PFSK-1 (cell line): ENCODE measurements at regions not wholly inside any gene's neighbourhood (a gene's known extent, or its start where the extent isn't known, plus 50 kb on each side); places are given as distances from the start of the nearest gene placed in this dataset.

Experiments used
- FOXP2 ChIP-seq: optimal IDR thresholded peaks from 2 replicates; pipeline ENCODE3; 2011; ENCODE audit warnings: borderline replicate concordance, control low read depth, inconsistent platforms; ENCODE audit not compliant: insufficient read depth; ENCODE audit errors: extremely low read length, extremely low read depth
- POLR2AphosphoS5 ChIP-seq: IDR thresholded peaks from 2 replicates; pipeline ENCODE4 v1.6.1; 2012; ENCODE audit warnings: low read depth, mild to moderate bottlenecking, control low read depth, low read length, moderate library complexity
- REST ChIP-seq, 2 experiments: IDR thresholded peaks; 2 replicates each; pipeline versions ENCODE4 v1.6.1 to v1.8.0; 2011 to 2012; ENCODE audit warnings: low read depth in 2 of 2, low read length in 2 of 2, control low read depth in 1 of 2, inconsistent platforms in 1 of 2, mild to moderate bottlenecking in 1 of 2, moderate library complexity in 1 of 2; ENCODE audit not compliant: insufficient read depth in 1 of 2
- SIN3A ChIP-seq: IDR thresholded peaks from 2 replicates; pipeline ENCODE4 v1.6.1; 2012; ENCODE audit warnings: mild to moderate bottlenecking, low read length, moderate library complexity, borderline replicate concordance; ENCODE audit not compliant: insufficient read depth
- TAF1 ChIP-seq: IDR thresholded peaks from 2 replicates; pipeline ENCODE4 v1.6.1; 2012; ENCODE audit warnings: low read length, control low read depth, borderline replicate concordance; ENCODE audit not compliant: insufficient read depth

- TF ChIP-seq POLR2AphosphoS5 (no peak), TAF1 (no peak), FOXP2 (no peak)
These were observed 1881.7 kb downstream of the PCDH7 start for GRCh38 chr4:32601848-32602247.

- TF ChIP-seq TAF1 (no peak), REST (IDR thresholded peaks at IDR 0.05; ENCODE audit: insufficient read depth in 1 of 2, low read depth in 2 of 2, low read length in 2 of 2) (no peak), FOXP2 (no peak), POLR2AphosphoS5 (no peak), SIN3A (no peak)
These were observed 1887.8 kb downstream of the PCDH7 start for GRCh38 chr4:32607978-32608377.

- no peak for TF ChIP-seq TAF1
- TF ChIP-seq FOXP2 = no peak
- TF ChIP-seq POLR2AphosphoS5 = no peak
- no peak for TF ChIP-seq REST (IDR thresholded peaks at IDR 0.05; ENCODE audit: insufficient read depth in 1 of 2, low read depth in 2 of 2, low read length in 2 of 2)
- no peak for TF ChIP-seq SIN3A
These were observed 1904.9 kb downstream of the PCDH7 start for GRCh38 chr4:32624943-32625603.

GRCh38 chr4:32625687-32626337, 1905.6 kb downstream of the PCDH7 start:
- no peak for TF ChIP-seq FOXP2

GRCh38 chr4:32631831-32632230, 1911.7 kb downstream of the PCDH7 start:
- no peak for TF ChIP-seq REST (IDR thresholded peaks at IDR 0.05; ENCODE audit: insufficient read depth in 1 of 2, low read depth in 2 of 2, low read length in 2 of 2)
- no peak for TF ChIP-seq SIN3A
- no peak for TF ChIP-seq TAF1
- TF ChIP-seq POLR2AphosphoS5 = no peak
- no peak for TF ChIP-seq FOXP2

- TF ChIP-seq TAF1 (no peak), POLR2AphosphoS5 (no peak), FOXP2 (no peak), SIN3A (no peak)
These were observed 1913.3 kb downstream of the PCDH7 start for GRCh38 chr4:32633421-32633820.

GRCh38 chr4:32645653-32646052, 1925.5 kb downstream of the PCDH7 start:
- TF ChIP-seq POLR2AphosphoS5 (no peak), TAF1 (no peak)
